Upper lobe of left lung (tissue), 6 donors: ENCODE measurements at regions not wholly inside any gene's neighbourhood (a gene's known extent, or its start where the extent isn't known, plus 50 kb on each side); places are given as distances from the start of the nearest gene placed in this dataset.

ENCODE experiments used
- ATAC-seq, 2 donors: fragments of 200-7000 bp; cut with Tn5 transposase; one replicate each; pipeline ENCODE4 v1.9.1; 2022; ENCODE audit warnings: mild to moderate bottlenecking in 2 of 2, moderate library complexity in 2 of 2; ENCODE audit not compliant: low FRiP score in 2 of 2
- DNase-seq, 2 donors: peaks; one replicate each; pipeline ENCODE4 v3.0.0-alpha.2; 2019 to 2020
- H3K27ac ChIP-seq, 4 donors: fragments of 200-600 bp; sonication (generic); one replicate each; pipeline ENCODE4 v1.5.1; 2016 to 2019
- H3K27me3 ChIP-seq, 4 donors: fragments of 200-600 bp; sonication (generic); one replicate each; pipeline ENCODE4 v1.5.1; 2017 to 2019
- H3K36me3 ChIP-seq, 4 donors: fragments of 200-600 bp; sonication (generic); one replicate each; pipeline ENCODE4 v1.5.1; 2016 to 2019
- H3K4me1 ChIP-seq, 4 donors: fragments of 200-600 bp; sonication (generic); one replicate each; pipeline ENCODE4 v1.5.1; 2018 to 2019
- H3K4me3 ChIP-seq, 4 donors: fragments of 200-600 bp; sonication (generic); one replicate each; pipeline ENCODE4 v1.5.1; 2017 to 2019; ENCODE audit warnings: mild to moderate bottlenecking in 2 of 4, moderate library complexity in 1 of 4
- H3K9me3 ChIP-seq, 4 donors: fragments of 200-600 bp; sonication (generic); one replicate each; pipeline ENCODE4 v1.5.1; 2018 to 2019
- CTCF ChIP-seq, 6 experiments: fragments of 450-650 bp in 4 of 6; fragments of 200-600 bp in 2 of 6; sonication (generic) in 2 of 6; IDR thresholded peaks; one replicate each; pipeline ENCODE4 v1.5.1; 2016 to 2019; ENCODE audit warnings: antibody characterized with exemption in 6 of 6
- EP300 ChIP-seq, 4 donors: sonication (generic); formaldehyde crosslinking; IDR thresholded peaks; one replicate each; pipeline ENCODE4 v1.5.1; 2017; ENCODE audit warnings: antibody characterized with exemption in 4 of 4, control low read depth in 2 of 4
- POLR2A ChIP-seq, 4 donors: fragments of 450-650 bp; IDR thresholded peaks; one replicate each; pipeline ENCODE4 v1.5.1; 2016 to 2017; ENCODE audit warnings: antibody characterized with exemption in 4 of 4, mild to moderate bottlenecking in 2 of 4
- POLR2AphosphoS5 ChIP-seq, 2 donors: sonication (generic); formaldehyde crosslinking; IDR thresholded peaks; one replicate each; pipeline ENCODE4 v1.5.1; 2017; ENCODE audit warnings: antibody characterized with exemption in 2 of 2
- WGBS, 2 donors: methylation state at CpG; one replicate each; pipeline ENCODE4 v1.1.5; 2017 to 2018; 5-methylcytosine and 5-hydroxymethylcytosine counted together
- donor health status: DM: no; HTN: no; CAD: no; lungs with moderate emphysema.
- donor health status: DM: no; HTN: yes; CAD: no; lungs with severe emphysema.

DNA sequence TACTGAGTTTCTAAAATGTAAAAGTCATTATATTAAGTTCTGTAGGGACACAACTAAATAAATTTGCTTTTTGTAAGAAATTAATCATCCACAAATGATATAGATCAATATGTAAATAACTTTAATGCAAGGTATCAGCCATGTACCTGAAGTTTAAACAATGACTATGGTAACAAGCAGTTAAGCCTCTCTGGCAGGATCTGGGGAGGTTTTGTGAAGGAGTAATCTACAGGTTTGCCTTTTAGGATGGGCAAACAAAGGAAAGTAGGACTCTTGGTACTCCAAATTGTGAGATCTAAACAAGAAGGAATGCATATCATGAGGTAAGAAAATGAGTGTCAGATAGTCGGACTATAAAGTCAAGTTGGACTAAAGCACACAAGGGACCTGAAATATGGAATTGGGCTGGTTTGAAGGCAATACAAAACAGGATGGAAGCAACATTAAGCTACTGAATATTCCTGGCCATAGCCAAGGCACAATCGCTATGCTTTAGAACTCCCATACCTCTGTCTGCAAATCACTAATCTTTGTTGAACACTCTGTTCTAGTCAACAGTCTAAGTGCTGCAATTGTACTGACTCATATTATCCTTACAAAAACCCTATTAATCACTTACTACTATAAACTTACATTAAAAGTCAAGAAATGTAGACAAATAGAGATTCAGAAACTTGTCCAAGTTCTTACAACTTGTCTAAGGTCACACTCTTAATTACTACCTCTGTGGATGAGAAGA is 412.8 kb downstream of the DIPK2A start:
- no peak for ATAC-seq
- Histone ChIP-seq H3K4me3 (no peak overlapping the region), H3K27me3 (no peaks in the 10 kb centered on the region), H3K36me3 (no peaks in the 10 kb centered on the region), H3K4me1 (no peaks in the 10 kb centered on the region), H3K9me3 (no peaks in the 10 kb centered on the region), H3K27ac (no peak overlapping the region)
- no peak for TF ChIP-seq CTCF (IDR thresholded peaks at IDR 0.05)
- no peak for TF ChIP-seq POLR2AphosphoS5 (IDR thresholded peaks at IDR 0.05)
- no peak for TF ChIP-seq EP300 (IDR thresholded peaks at IDR 0.05)
- TF ChIP-seq POLR2A (IDR thresholded peaks at IDR 0.05) = no peak
- WGBS, 2 donors = 59 to 65% methylated on average over 2 of the region's 2 CpGs
- DNase-seq = no peak

GRCh38 chr3:144390786-144391185 is 419.2 kb downstream of the DIPK2A start:
- Histone ChIP-seq H3K36me3 (no peaks in the 10 kb centered on the region), H3K4me3 (no peak overlapping the region), H3K9me3 (no peaks in the 10 kb centered on the region), H3K27ac (no peak overlapping the region), H3K4me1 (no peaks in the 10 kb centered on the region), H3K27me3 (no peaks in the 10 kb centered on the region)
- TF ChIP-seq POLR2A (IDR thresholded peaks at IDR 0.05) = no peak
- TF ChIP-seq POLR2AphosphoS5 (IDR thresholded peaks at IDR 0.05) = no peak
- TF ChIP-seq CTCF (IDR thresholded peaks at IDR 0.05) = no peak
- no peak for TF ChIP-seq EP300 (IDR thresholded peaks at IDR 0.05)
- no peak for DNase-seq
- ATAC-seq = no peak

GRCh38 chr3:144391236-144391635 is 419.6 kb downstream of the DIPK2A start:
- Histone ChIP-seq H3K9me3 (no peaks in the 10 kb centered on the region), H3K27me3 (no peaks in the 10 kb centered on the region), H3K4me3 (no peak overlapping the region), H3K36me3 (no peaks in the 10 kb centered on the region), H3K27ac (no peak overlapping the region), H3K4me1 (no peaks in the 10 kb centered on the region)
- ATAC-seq = no peak
- no peak for DNase-seq
- TF ChIP-seq POLR2A (IDR thresholded peaks at IDR 0.05) (no peak), EP300 (IDR thresholded peaks at IDR 0.05) (no peak), CTCF (IDR thresholded peaks at IDR 0.05) (no peak), POLR2AphosphoS5 (IDR thresholded peaks at IDR 0.05) (no peak)

DNA sequence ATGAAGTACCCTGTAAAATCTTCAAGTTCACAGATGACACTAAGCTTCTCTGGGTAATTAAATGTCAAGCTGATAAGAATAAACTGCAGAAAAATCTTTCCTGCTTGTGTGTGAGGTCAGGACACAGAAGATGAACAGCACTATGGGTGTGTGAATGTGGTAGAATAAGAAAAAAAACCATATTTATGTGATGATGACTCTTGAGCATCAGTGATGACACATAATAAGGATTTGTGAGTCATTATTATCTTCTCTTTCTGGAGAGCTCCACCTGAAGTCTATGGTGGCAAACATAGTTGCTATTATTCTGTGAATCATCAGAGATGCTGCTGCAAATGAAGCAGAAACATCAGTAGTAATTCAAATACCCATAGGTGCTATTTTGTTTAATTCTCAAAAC is 422.4 kb downstream of the DIPK2A start:
- Histone ChIP-seq H3K27me3 (no peaks in the 10 kb centered on the region), H3K27ac (no peak overlapping the region), H3K9me3 (peaks cover 0 to 5% (median 3%) of the 10 kb centered on the region in 4 donors), H3K4me1 (no peaks in the 10 kb centered on the region), H3K36me3 (no peaks in the 10 kb centered on the region), H3K4me3 (no peak overlapping the region)
- ATAC-seq (no peak), DNase-seq (no peak)
- no peak for TF ChIP-seq POLR2AphosphoS5 (IDR thresholded peaks at IDR 0.05)
- TF ChIP-seq POLR2A (IDR thresholded peaks at IDR 0.05) = no peak
- no peak for TF ChIP-seq CTCF (IDR thresholded peaks at IDR 0.05)
- no peak for TF ChIP-seq EP300 (IDR thresholded peaks at IDR 0.05)

- DNase-seq = no peak
- H3K27me3 ChIP-seq = no peaks in the 10 kb centered on the region
- TF ChIP-seq EP300 (IDR thresholded peaks at IDR 0.05) (no peak), POLR2A (IDR thresholded peaks at IDR 0.05) (no peak), CTCF (IDR thresholded peaks at IDR 0.05) (no peak), POLR2AphosphoS5 (IDR thresholded peaks at IDR 0.05) (no peak)
- H3K4me3 ChIP-seq = no peak overlapping the region
- no peaks in the 10 kb centered on the region for H3K4me1 ChIP-seq
- 82% methylated on average over 5 of the region's 5 CpGs for WGBS, 2 donors
- peak in 1 of 2 donors; percentile 32 for ATAC-seq
- no peak overlapping the region for H3K27ac ChIP-seq
- H3K36me3 ChIP-seq = no peaks in the 10 kb centered on the region
- peaks cover 4 to 12% (median 9%) of the 10 kb centered on the region in 4 donors for H3K9me3 ChIP-seq
Observed at GRCh38 chr3:144402430-144402829, 430.8 kb downstream of the DIPK2A start.
